ENCODE measurements at regions not wholly inside any gene's neighbourhood (a gene's known extent, or its start where the extent isn't known, plus 50 kb on each side); places are given as distances from the start of the nearest gene placed in this dataset.
"Not testable (repeated sequence)": the region's sequence is repeated elsewhere in the genome, so short reads cannot be mapped to it uniquely, and the experiment has no call there.

- DNase-seq: not testable (repeated sequence)
Measured at GRCh38 chr7:9919-10318, 182.5 kb upstream of the FAM20C start.

GRCh38 chr7:32565-33280 lies 159.6 kb upstream of the FAM20C start:
- DNase-seq: not testable (repeated sequence)

- DNase-seq: not testable (repeated sequence)
Measured at GRCh38 chr7:35121-35541, 157.2 kb upstream of the FAM20C start.

- DNase-seq: not testable (repeated sequence)
Measured at GRCh38 chr7:36539-36938, 155.8 kb upstream of the FAM20C start.

- not testable (repeated sequence) for DNase-seq
Measured at GRCh38 chr7:37656-38055, 154.7 kb upstream of the FAM20C start.

- not testable (repeated sequence) for DNase-seq
Measured at GRCh38 chr7:38444-38843, 153.9 kb upstream of the FAM20C start.

- DNase-seq: not testable (repeated sequence)
Measured at GRCh38 chr7:39984-40740, 152.2 kb upstream of the FAM20C start.

GRCh38 chr7:40799-41750 lies 151.3 kb upstream of the FAM20C start:
- no peak for DNase-seq
- TF ChIP-seq POLR2A (IDR thresholded peaks at IDR 0.05; ENCODE audit: low read length) (no peak), GATA1 (IDR thresholded peaks at IDR 0.05; ENCODE audit: low read depth, low read length) (no peak)

GRCh38 chr7:41917-42565 lies 150.3 kb upstream of the FAM20C start:
- no peak for TF ChIP-seq POLR2A (IDR thresholded peaks at IDR 0.05; ENCODE audit: low read length)
- no peak for DNase-seq

GRCh38 chr7:43791-44540 lies 148.4 kb upstream of the FAM20C start:
- TF ChIP-seq POLR2A (IDR thresholded peaks at IDR 0.05; ENCODE audit: low read length) (no peak), GATA1 (IDR thresholded peaks at IDR 0.05; ENCODE audit: low read depth, low read length) (no peak)
- DNase-seq: no peak

GRCh38 chr7:44541-44896 lies 147.9 kb upstream of the FAM20C start:
- DNase-seq: no peak
- no peak for TF ChIP-seq GATA1 (IDR thresholded peaks at IDR 0.05; ENCODE audit: low read depth, low read length)
- no peak for TF ChIP-seq POLR2A (IDR thresholded peaks at IDR 0.05; ENCODE audit: low read length)

- no peak for DNase-seq
- TF ChIP-seq GATA1 (IDR thresholded peaks at IDR 0.05; ENCODE audit: low read depth, low read length) (no peak), POLR2A (IDR thresholded peaks at IDR 0.05; ENCODE audit: low read length) (no peak)
Measured at GRCh38 chr7:45106-46090, 147.0 kb upstream of the FAM20C start.
